SW 1271 (cell line): ENCODE measurements at regions not wholly inside any gene's neighbourhood (a gene's known extent, or its start where the extent isn't known, plus 50 kb on each side); places are given as distances from the start of the nearest gene placed in this dataset.
"Not testable (repeated sequence)": the region's sequence is repeated elsewhere in the genome, so short reads cannot be mapped to it uniquely, and the experiment has no call there.

Experiments
- DNase-seq, 2 experiments: peaks; one replicate each; lab custom pipeline; 2025; lab: John Stamatoyannopoulos, UW

GRCh38 chr4:137468836-137469235, 63.5 kb downstream of the PCDH18 start:
- no peak for DNase-seq

- no peak for DNase-seq
Observed at GRCh38 chr4:137467537-137467936, 64.8 kb downstream of the PCDH18 start.

DNA sequence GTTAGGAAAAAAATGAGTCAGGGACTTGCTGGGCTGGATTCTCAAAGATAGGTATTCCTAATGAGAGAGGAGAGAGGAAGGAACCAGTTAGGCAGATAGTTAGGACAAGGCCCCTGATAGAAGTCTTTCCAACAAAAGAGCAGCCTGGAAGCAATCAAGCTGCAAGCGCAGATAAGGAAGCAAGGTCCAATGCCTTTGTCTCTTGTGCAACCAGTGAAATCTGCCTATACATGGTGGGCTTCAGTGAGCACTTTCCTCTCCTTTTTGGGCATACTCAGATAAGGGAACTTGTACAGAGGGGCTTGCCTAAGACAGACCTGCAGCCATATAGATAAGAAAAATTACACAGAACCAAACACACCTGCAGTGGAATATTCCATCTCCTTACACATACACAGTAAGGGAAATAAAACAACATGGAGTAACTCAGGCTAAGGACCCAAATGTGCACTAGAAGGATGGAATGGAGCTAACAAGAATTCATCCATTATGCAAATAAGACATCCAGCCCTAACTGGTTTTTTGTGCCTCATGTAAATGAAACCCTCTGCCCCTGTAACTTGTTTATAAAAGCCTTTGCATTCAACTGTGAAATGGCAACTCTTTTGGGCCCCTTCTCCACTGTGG, 68.8 kb downstream of the PCDH18 start:
- no peak for DNase-seq

DNA sequence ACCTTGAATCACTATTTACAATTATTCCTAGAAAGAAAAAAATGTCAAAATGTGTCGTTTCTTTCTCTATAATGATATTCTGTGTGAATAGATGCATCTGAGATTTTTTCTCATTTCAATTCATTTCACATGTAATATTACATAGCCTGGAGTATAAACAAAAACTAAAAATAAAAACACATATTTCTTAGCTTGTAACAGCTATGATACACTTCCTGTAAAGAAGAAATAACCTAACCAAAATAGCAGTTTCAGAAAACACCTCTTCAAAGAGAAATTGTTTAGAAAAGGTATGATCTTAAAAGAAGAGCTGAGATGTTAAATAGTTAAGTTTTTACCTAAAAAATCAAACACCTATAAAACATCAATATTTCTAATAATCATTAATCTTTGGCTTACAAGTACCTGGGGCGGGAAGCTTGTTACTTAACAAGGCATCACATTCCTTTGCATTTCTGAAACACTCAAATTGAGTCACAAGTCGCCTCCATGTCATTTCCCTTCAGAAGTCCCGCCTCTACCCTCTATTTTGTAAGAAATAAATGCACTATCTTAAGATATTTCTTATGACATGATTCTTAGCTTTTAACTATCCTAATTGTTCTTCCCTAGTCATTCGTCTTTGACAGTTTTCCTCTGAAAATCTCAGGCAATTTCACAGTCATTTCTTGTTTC, 76.5 kb downstream of the PCDH18 start:
- no peak for DNase-seq

- DNase-seq, result no peak
Observed at GRCh38 chr4:137454767-137455166, 77.5 kb downstream of the PCDH18 start.

DNA sequence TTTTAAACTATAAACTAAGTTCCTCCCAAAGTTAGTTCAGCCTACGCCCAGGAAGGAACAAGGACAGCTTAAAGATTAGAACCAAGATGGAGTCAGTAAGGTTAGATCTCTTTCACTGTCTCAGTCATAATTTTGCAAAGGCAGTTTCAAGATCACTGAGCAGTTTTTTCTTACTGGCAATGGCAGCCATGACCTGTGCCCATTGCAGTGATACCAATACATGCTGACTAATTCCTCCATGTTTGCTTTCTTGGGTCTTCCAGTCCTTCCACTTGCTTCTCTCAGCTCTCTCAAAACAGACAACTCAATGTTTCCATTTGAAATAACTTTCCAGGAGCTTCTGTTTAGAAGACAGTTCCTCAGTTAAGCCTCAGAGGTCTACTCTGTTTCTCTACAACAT, 79.5 kb downstream of the PCDH18 start:
- no peak for DNase-seq

DNA sequence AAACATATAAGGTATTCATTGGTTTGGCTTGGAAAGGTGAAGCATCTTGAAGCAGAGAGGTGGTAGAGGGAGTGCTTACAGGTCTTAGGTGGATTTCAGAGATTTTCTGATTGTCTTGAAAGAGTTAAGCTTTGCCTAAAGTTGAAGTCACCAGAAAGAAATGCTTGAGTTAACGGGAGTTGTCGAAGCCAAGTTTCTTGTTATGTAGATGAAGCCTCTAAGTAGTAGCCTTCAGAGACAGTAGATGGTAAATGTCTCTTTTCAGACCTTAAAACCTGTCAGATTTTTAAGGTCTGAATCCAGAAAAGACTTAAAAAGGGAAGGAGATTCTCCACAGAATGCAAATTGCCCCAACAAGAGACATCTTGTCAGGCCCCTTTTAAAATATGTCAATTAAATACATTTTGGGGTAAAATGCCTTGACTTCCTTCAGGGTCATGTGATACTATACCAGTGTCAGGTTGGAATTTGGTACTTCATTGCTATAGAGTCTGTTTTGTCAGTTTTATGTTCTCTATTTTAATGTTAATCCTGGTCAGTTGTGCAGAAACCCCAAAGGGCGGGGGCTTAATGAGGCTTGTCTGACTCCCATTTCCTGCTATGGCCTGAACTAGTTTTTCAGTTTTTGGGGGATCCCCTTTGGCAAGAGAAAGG, 81.0 kb downstream of the PCDH18 start:
- DNase-seq, result no peak

DNA sequence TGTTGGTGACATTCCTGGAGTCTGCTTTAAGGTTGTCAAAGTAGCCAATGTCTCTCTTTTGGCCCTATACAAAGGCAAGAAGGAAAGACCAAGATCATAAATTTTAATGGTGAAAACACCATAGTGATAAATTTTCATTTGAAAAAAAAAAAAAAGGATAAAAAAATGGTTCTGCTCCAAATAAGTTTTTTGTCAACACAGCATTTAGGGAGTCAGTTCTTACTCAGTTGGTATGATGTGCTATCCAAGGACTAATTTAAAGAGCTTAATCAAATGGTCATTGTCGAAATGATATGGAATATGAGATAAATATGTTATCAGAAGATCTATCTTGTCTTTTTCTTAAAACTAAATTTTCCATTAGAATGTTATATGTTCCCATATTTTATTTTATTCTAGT, 83.9 kb downstream of the PCDH18 start:
- no peak for DNase-seq

DNA sequence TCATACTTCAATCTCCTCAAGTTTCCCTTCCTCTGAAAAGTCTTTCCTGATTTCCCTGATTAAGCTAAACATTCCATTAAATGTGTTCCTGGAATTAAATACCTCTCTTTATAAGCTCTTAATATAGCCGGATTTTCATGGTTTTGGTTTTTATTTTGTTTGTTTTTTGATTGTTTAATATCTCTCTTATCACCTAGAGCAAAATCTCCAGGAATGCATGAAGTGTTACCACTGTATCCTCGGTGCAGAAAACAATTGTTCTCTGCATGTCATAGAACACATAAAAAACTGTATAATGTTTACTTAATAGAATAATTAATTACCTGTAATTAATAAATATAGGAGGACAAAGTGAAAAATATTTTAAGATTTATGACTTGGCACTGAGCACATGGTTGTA, 86.2 kb downstream of the PCDH18 start:
- no peak for DNase-seq

DNA sequence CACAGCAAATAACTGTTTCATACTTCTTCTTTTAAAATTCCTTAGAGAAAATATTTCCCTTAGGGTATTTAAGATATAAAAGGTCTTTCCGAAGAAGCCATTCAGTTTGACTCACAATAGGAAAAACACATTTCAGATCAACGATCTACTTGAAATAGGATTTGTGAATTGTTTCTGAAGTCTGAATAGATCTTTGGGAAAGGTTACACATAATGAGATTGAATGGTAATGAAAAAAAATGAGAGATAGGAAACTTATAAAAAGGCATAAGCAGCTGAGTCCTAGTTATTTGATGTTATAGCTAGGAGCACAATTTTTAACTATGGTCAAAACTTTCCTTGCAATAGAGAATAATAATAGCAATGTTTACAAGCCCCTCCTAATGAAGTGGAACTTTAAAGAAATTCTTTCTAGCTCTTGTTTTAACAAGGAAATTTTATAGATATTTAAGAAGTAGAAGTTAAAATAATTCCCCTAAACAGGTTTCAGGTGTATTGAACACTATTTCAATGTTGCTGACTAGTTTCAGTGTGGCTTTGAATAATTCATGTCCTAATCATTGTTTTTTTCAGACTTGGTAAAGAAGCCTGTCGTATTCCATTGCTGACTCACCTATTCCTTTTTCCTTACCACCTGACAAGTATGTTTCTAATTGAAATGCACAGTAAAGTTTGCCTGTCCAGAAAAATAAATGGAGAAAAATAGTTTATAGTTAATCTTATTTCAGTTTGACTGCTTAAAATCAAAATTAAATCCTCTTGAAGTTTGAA, 89.1 kb downstream of the PCDH18 start:
- no peak for DNase-seq

DNA sequence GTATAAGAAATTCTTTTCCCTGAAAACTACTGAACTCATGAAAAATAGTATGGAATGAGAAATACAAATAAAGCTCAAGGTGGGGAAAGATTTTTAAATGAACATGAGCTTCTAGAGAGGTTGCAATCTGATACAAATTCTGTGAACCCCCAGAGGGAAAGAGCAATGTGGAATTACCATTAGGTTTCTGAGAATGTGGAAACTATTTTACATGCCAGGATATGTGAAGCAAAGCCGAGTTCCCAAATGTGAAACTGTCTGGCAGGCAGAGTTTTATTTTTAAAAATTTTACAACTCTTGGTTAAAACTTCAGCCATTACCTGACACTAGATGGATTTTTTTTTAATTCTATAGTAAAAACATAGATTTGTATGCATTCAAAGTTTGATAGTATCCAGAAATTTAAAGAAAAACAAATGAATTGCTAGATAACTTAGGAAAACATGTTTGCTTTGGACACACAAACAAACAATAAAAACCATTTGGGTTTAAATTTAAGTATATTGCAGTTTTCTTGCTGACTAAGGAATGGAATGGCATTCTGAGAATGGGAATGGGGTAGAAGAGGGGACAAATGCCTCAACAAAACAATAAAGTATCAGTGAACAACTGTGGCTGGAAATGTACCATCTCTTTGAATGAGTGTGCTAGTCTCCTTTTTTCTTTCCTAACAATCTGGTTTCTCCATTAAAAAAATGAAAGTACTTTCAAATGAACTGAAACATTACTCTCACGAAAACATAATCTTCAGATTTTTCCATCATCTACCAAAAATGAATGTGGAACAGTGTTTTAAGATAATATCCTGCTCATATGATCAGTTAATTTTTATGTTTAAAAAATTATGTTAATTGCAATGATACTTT, 99.6 kb downstream of the PCDH18 start:
- DNase-seq, result no peak

- no peak for DNase-seq
Observed at GRCh38 chr4:137430171-137430570, 102.1 kb downstream of the PCDH18 start.

GRCh38 chr4:137427411-137427810, 104.9 kb downstream of the PCDH18 start:
- DNase-seq, result no peak

DNA sequence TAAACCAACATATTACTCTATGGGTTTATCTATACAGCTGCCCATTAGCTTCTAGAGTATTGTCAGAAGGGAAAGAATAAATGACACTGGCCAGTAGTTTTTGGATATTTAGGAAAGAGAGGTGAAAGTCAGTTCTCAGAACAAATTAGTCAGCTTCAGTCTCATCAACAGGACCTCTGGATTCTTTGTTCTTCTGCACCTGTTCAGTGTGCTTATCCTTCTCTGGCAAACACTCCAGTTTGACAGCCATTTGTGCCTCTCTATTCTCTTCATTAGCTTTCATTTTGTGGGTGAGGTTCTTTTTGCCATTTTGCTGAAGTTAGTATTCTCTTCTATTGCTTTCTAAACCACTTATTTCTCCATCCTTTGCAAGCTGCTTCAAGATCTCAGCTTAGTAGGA, 107.0 kb downstream of the PCDH18 start:
- no peak for DNase-seq

GRCh38 chr4:137422666-137423065, 109.6 kb downstream of the PCDH18 start:
- no peak for DNase-seq

DNA sequence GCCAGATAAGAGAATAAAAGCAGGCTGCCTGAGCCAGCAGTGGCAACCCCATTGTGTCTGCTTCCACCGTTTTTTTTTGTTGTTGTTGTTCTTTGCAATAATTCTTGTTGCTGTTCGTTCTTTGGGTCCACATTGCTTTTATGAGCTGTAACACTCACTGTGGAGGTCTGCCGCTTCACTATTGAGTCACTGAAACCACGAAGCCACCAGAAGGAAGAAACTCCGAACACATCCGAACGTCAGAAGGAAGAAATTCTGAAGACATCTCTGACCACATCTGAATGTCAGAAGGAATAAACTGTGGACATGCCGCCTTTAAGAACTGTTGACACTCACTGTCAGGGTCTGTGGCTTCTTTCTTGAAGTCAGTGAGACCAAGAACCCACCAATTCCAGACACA, 110.5 kb downstream of the PCDH18 start:
- no peak for DNase-seq

DNA sequence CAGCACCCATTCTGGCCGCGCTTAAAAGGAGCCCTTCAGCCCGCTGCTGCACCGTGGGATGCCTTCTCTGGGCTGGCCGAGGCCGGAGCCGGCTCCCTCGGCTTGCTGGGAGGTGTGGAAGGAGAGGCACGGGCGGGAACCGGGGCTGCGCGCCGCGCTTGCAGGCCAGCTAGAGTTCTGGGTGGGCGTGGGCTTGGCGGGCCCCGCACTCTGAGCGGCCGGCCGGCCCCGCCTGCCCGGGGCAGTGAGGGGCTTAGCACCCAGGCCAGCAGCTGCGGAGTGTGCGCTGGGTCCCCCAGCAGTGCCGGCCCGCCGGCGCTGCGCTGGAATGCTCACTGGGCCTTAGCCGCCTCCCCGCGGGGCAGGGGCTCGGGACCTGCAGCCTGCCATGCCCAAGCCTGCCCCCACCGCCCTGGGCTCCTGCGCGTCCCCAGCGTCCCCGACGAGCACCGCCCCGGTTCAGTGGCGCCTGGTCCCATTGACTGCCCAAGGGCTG, 111.3 kb downstream of the PCDH18 start:
- no peak for DNase-seq

- no peak for DNase-seq
Observed at GRCh38 chr4:137417676-137418075, 114.6 kb downstream of the PCDH18 start.

- no peak for DNase-seq
Observed at GRCh38 chr4:137414802-137415201, 117.5 kb downstream of the PCDH18 start.

DNA sequence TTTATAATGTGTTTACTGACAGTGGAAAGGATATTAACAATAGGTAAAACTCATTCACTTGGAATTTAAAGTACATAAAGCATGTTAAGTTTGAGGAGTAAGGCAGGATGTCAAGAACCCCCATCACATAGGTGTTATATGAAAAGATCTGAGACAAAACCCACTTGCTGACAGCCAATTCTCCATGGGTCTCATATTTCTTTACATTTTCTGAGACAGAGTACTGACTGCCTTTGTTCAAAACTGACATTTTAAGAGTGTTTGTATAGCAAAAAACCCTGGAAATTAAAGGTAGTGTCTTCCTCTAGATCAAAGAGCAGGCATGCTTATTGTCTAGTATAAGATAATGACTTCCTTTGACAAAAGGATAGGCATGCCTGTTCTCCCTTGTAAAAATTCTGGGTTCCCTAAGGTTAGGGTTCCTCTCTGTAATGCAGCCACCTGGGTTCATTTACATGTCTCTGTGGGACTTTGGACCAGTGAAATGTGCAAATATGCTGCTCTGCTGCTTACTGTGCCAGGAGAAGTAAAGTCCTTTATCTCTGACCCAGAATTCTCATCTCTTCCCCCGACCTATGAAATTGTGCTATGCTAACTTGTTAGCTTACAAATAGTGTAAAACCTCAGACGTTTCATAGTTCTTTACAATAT, 123.6 kb downstream of the PCDH18 start:
- no peak for DNase-seq

DNA sequence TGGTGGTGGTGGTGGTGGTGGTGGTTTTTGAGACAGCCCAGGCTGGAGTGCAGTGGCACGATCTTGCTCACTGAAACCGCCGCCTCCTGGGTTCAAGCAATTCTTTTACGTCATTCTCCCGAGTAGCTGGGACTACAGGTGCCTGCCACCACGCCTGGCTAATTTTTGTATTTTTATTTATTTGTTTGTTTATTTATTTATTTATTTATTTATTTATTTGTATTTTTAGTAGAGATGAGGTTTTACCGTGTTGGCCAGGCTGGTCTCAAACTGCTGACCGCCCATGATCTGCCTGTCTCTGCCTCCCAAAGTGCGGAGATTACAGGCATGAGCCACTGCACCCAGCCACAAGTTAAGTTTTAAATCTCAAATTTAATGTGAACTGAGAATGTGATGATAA, 126.5 kb downstream of the PCDH18 start:
- DNase-seq, result not testable (repeated sequence)
